GM12878 (cell line): ENCODE measurements at regions not wholly inside any gene's neighbourhood (a gene's known extent, or its start where the extent isn't known, plus 50 kb on each side); places are given as distances from the start of the nearest gene placed in this dataset.

Experiments used
- CUX1 ChIP-seq: IDR thresholded peaks from 2 replicates; pipeline ENCODE4 v1.6.1; 2012; ENCODE audit warnings: improper control_type of control experiment, low read depth, low read length; ENCODE audit not compliant: insufficient replicate concordance
- IKZF1 ChIP-seq: fragments of 450-650 bp; conservative IDR thresholded peaks from 2 replicates; pipeline ENCODE4 v1.6.1; 2017; ENCODE audit warnings: antibody characterized with exemption, mild to moderate bottlenecking
- MTA3 ChIP-seq: IDR thresholded peaks from 2 replicates; pipeline ENCODE4 v1.6.1; 2012; ENCODE audit warnings: low read length, inconsistent platforms, borderline replicate concordance
- ZNF217 ChIP-seq: fragments of 450-650 bp; IDR thresholded peaks from 2 replicates; pipeline ENCODE4 v1.6.1; 2017; ENCODE audit warnings: antibody characterized with exemption, mild to moderate bottlenecking
- ZSCAN29 ChIP-seq: fragments of 450-650 bp; IDR thresholded peaks from 2 replicates; pipeline ENCODE4 v1.6.1; 2017; ENCODE audit warnings: mild to moderate bottlenecking, moderate library complexity
- TF ChIP-seq, protein P1 (sequence below): fragments of 450-650 bp; IDR thresholded peaks from 2 replicates; pipeline ENCODE4 v1.6.1; 2016; ENCODE audit warnings: mild to moderate bottlenecking, moderate library complexity, borderline replicate concordance
- TF ChIP-seq, protein P2 (sequence below): IDR thresholded peaks from 2 replicates; pipeline ENCODE4 v1.6.1; 2012; ENCODE audit warnings: low read depth, low read length, improper control_type of control experiment

- TF ChIP-seq, protein P1, sequence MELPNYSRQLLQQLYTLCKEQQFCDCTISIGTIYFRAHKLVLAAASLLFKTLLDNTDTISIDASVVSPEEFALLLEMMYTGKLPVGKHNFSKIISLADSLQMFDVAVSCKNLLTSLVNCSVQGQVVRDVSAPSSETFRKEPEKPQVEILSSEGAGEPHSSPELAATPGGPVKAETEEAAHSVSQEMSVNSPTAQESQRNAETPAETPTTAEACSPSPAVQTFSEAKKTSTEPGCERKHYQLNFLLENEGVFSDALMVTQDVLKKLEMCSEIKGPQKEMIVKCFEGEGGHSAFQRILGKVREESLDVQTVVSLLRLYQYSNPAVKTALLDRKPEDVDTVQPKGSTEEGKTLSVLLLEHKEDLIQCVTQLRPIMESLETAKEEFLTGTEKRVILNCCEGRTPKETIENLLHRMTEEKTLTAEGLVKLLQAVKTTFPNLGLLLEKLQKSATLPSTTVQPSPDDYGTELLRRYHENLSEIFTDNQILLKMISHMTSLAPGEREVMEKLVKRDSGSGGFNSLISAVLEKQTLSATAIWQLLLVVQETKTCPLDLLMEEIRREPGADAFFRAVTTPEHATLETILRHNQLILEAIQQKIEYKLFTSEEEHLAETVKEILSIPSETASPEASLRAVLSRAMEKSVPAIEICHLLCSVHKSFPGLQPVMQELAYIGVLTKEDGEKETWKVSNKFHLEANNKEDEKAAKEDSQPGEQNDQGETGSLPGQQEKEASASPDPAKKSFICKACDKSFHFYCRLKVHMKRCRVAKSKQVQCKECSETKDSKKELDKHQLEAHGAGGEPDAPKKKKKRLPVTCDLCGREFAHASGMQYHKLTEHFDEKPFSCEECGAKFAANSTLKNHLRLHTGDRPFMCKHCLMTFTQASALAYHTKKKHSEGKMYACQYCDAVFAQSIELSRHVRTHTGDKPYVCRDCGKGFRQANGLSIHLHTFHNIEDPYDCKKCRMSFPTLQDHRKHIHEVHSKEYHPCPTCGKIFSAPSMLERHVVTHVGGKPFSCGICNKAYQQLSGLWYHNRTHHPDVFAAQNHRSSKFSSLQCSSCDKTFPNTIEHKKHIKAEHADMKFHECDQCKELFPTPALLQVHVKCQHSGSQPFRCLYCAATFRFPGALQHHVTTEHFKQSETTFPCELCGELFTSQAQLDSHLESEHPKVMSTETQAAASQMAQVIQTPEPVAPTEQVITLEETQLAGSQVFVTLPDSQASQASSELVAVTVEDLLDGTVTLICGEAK: no peak
- TF ChIP-seq, protein P2, sequence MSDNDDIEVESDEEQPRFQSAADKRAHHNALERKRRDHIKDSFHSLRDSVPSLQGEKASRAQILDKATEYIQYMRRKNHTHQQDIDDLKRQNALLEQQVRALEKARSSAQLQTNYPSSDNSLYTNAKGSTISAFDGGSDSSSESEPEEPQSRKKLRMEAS: no peak
- no peak for TF ChIP-seq IKZF1
- no peak for TF ChIP-seq MTA3
- TF ChIP-seq ZNF217: no peak
- TF ChIP-seq CUX1: no peak
- no peak for TF ChIP-seq ZSCAN29
Measured at GRCh38 chr7:89511900-89512299, 642.4 kb upstream of the STEAP1 start (continued).
